ENCODE measurements at regions not wholly inside any gene's neighbourhood (a gene's known extent, or its start where the extent isn't known, plus 50 kb on each side); places are given as distances from the start of the nearest gene placed in this dataset.
A peak's percentile ranks its signal among the peaks of the same experiment; 100 is the strongest.

- no peak for DNase-seq
Observed at GRCh38 chr6:100268326-100268725, 196.4 kb downstream of the SIM1 start.

GRCh38 chr6:100267721-100268123 lies 197.0 kb downstream of the SIM1 start:
- no peak for DNase-seq

GRCh38 chr6:100266494-100267401 lies 198.0 kb downstream of the SIM1 start:
- no peak for DNase-seq

GRCh38 chr6:100262086-100262485 lies 202.6 kb downstream of the SIM1 start:
- no peak for DNase-seq

GRCh38 chr6:100261486-100261885 lies 203.2 kb downstream of the SIM1 start:
- no peak for DNase-seq

- DNase-seq, result no peak
Observed at GRCh38 chr6:100260584-100260983, 204.1 kb downstream of the SIM1 start.

GRCh38 chr6:100259865-100260264 lies 204.9 kb downstream of the SIM1 start:
- DNase-seq, result no peak

GRCh38 chr6:100258752-100259151 lies 206.0 kb downstream of the SIM1 start:
- no peak for DNase-seq

- DNase-seq, result no peak
Observed at GRCh38 chr6:100257793-100258395, 206.8 kb downstream of the SIM1 start.

- no peak for DNase-seq
Observed at GRCh38 chr6:100255701-100256100, 209.0 kb downstream of the SIM1 start.

- no peak for DNase-seq
Observed at GRCh38 chr6:100247123-100247522, 217.6 kb downstream of the SIM1 start.

GRCh38 chr6:100246206-100246605 lies 218.5 kb downstream of the SIM1 start:
- no peak for DNase-seq

- DNase-seq, result no peak
Observed at GRCh38 chr6:100240798-100241197, 223.9 kb downstream of the SIM1 start.

GRCh38 chr6:100237821-100238220 lies 226.9 kb downstream of the SIM1 start:
- no peak for DNase-seq

- DNase-seq, result no peak
Observed at GRCh38 chr6:100236389-100236788, 228.3 kb downstream of the SIM1 start.

- DNase-seq, result no peak
Observed at GRCh38 chr6:100235631-100236030, 229.1 kb downstream of the SIM1 start.

- no peak for DNase-seq
Observed at GRCh38 chr6:100234625-100235024, 230.1 kb downstream of the SIM1 start.

GRCh38 chr6:100232781-100233573 lies 231.7 kb downstream of the SIM1 start:
- no peak for DNase-seq

GRCh38 chr6:100230953-100231316 lies 233.8 kb downstream of the SIM1 start:
- no peak for DNase-seq

GRCh38 chr6:100230115-100230952 lies 234.4 kb downstream of the SIM1 start:
- DNase-seq, result no peak

- DNase-seq, result peak in 1 of 2 donors; percentile 5
Observed at GRCh38 chr6:100229512-100229911, 235.2 kb downstream of the SIM1 start.
